ENCODE measurements at regions not wholly inside any gene's neighbourhood (a gene's known extent, or its start where the extent isn't known, plus 50 kb on each side); places are given as distances from the start of the nearest gene placed in this dataset.

DNA sequence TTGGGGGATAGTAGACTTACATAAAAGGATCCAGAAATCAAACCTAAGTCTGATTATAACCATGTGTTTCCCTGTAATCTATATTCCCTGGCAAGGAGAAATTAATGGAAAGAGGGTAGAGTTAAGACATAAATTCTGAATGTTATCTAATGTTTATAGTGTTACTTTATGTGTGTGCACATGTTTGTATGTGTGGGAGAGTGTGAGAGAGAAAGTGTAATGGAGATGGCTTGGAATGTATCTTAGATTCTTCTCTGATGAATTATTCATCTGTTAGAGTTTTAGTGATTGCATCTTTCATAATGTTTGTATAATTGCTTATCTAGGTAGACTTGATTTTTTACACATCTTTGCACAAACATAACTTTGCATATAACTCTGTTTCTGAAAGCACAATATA lies 490.9 kb downstream of the FLRT2 start:
- DNase-seq (ENCODE audit: low read depth, low spot score) = no peak

DNA sequence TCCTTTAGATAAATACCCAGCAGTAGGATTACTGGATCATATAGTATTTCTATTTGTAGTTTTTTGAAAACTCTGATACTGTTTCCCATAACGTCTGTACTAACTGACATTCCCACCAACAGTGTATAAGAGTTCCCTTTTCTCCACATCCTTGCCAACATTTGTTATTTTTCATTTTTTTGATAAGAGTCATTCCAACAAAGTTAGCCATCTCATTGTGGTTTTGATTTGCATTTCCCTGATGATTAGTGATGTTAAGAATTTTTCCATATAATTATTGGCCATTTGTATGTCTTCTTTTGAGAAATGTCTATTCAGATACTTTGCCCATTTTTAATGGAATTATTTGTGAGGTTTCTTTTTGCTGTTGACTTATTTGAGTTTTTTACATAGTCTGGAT lies 486.0 kb downstream of the FLRT2 start:
- peak; percentile 13 for DNase-seq (ENCODE audit: low read depth, low spot score)

DNA sequence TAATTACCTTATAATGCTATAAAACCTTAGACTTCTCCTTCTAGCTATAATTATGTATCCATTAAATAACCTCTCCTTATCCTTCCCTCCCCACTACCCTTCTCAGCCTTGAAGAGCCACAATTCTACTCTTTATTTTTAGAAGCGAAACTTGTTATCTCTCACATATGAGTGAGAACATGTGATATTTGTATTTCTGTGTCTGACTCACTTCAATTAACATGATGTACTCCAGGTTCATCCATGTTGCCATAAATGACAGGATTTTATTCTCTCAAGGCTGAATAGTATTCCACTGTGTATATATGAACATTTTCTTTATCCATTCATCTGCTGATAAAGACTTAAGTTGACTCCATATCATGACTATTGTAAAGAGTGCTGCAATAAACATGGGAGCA lies 485.6 kb downstream of the FLRT2 start:
- no peak for DNase-seq (ENCODE audit: low read depth, low spot score)

DNA sequence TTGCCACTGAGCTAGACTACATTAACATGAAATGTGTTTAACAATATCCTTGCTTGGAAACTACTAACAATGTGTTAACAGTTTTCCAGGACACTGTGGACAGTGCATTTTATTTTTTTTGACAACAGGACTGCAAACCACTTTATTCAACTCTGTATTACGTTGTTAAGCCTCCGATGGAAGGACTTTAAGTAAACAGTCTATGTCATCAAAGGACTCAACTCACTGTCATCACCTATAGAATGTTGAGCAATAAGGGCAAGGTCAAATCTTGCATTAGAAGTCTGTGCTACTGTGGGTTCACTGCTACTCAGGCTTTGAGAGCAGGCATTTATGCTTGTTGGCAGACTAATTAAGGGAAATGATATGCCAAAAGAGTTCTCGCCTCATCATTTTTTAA lies 483.7 kb downstream of the FLRT2 start:
- no peak for DNase-seq (ENCODE audit: low read depth, low spot score)

DNA sequence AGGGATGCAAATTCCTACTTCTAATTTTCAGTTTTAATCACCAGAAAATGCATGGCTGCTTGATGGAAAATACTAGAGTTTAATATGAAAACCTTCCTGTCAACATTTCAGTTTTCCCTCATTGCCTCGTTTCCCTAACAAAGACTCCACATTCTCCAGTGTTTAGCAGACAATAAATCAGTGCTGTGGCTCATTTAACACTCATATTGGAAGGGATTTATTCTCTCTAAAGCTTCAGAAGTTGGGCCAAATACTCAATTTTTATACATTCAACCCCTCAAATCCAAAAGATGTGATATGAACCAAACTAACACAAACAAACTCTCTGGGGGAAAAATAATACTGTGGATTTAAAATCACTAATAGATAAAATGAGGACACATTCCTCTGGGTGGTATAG lies 482.5 kb downstream of the FLRT2 start:
- DNase-seq (ENCODE audit: low read depth, low spot score) = no peak

DNA sequence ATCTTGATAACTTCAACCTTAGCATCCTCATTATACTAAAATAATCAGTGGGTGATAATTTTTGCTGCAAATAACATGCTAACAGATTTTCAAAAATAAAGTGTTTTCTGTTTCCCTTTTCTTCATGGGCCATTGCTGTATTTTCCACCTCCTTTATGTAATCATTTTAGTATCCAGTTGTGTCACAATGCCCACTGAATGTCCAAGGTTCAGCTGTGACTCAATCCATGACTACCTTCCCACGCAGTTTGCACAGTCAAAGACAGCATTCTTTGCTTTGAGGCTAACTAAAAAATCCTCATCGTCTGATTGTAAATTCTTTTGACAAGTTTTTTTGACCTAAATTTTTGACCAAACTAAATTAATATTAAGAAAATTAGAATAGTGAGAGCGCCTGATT lies 474.1 kb downstream of the FLRT2 start:
- DNase-seq (ENCODE audit: low read depth, low spot score) = peak; percentile 13

DNA sequence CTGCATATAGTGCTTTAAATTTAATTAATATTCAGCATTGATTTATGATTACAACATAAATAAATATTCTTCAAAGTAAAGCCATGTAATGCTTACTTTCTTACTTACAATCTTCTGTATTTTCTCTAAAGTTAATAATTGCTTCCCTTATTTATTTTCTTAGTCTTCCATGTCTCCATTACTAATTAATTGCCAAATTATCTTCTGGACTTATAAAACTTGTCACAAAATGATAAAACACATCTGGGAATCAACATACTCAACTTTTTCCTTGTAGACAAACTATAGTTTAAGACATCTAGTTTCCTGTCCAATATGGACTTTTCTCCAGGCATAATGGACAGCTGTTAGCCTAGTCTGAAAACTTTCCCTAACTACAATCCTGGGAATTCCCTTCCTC lies 466.6 kb downstream of the FLRT2 start:
- no peak for DNase-seq (ENCODE audit: low read depth, low spot score)

DNA sequence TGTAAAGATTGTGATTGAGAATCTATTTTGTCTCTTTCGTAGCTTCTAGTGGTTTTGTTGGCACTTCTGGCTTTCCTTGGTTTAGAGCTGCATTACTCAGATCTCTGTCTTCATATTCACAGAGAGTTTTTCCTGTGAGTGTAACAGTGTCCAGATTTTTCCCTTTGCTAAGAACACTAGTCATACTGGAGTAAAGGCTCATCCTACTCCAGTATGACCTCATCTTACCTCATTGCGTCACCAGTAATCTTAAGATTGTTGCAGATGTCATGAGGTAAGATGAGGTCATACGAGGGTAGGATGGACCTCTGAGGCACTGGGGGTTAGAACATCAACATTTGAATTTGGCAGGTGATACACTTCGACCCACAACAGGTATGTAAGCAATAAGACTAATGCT lies 461.2 kb downstream of the FLRT2 start:
- peak; percentile 1 for DNase-seq (ENCODE audit: low read depth, low spot score)

DNA sequence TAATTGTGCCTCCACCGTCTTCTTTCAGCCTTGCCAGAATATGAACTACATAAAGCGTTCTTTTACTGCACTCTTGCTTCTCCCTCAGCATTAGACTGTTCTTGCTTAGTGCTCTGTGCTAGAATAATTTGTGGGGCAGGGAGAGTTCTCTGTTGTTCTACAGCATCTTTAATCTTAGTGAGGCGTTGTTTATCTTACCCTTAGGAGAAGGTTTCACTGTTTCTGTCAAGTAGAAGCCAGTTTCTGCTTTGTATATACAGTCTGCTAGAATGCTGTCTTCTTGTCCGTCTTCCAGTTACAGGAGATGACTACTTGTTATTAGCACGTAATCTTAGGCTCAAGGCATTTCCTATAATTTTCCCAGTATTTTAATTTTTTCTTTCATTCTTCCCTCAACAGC lies 458.0 kb downstream of the FLRT2 start:
- DNase-seq (ENCODE audit: low read depth, low spot score) = no peak

DNA sequence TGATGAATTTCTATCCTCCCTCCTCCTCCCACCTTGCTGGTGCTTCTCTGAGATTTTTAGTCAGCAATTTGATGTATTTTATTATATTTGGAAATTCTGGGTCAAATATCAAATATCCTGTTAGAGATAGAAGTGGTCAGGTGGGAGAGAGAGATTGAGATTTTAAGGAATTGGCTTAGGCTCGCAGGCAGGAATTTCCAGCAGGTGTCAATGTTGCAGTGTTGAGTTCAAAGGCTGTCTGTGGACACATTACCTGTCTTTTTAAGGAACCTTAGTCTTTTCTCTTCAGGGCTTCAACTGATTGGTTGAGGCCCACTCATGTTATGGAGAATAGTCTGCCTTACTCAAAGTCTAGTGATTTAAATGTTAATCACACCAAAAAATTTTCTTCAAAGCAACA lies 457.3 kb downstream of the FLRT2 start:
- no peak for DNase-seq (ENCODE audit: low read depth, low spot score)

DNA sequence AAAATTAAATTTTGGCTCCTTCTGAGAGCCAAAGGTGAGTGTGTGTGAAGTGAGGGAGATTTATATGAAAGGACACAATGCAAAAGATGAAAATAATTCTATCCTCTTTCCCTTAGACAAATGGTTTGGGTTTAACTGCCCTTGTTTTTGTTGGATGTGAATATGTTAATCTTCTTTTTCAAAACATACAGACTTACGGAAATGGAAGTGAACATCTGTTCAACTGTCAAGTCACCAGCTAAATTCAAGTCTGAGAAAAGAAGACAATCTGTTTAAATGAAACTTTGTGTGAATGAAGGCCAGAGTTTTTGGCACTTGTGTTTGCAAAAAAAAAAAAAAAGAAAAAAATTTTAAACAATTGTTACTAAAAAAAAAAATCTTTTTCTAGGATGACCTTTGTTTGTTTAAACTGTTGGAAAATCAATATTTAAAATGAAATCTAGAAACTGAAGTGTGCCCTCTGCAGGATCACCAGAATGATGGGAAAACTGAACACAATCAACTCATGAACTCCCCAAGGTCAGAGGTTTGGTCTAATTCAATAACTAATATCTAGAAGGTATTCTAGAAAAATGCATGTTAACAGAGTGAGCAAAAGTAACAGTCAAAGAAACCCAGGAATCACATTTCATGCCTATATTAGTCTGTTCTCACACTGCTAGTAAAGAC lies 448.8 kb downstream of the FLRT2 start:
- DNase-seq (ENCODE audit: low read depth, low spot score) = no peak

DNA sequence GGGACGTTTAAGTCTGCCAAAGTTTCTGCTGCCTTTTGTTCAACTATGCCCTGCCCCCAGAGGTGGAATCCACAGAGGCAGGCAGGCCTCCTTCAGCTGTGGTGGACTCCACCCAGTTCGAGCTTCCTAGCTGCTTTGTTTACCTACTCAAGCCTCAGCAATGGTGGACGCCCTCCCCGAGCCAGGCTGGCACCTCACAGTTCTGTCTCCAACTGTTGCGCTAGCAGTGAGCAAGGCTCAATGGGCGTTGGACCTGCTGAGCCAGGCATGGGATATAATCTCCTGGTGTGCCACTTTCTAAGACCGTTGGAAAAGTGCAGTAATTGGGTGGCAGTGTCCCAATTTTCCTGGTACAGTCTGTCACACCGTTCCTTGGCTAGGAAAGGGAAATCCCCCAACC lies 444.7 kb downstream of the FLRT2 start:
- DNase-seq (ENCODE audit: low read depth, low spot score) = no peak

DNA sequence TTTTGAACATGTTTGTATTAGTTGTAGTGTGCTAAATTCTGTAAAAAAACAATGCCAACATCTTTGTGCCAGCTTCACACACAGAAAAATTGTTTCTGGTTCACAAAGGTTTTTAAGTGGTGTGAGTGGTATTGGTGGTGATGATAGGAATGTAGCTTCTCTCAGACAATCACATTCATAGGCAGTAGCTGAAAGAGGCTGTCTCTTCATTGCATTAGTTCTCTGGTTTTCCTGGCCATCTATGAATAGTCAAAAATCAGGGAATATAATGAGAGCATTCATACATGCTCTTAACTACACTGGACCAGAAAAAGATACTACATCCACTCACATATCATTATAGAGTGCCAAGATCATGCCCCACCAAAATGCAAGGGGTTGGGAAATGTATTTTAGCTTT lies 433.5 kb downstream of the FLRT2 start:
- no peak for DNase-seq (ENCODE audit: low read depth, low spot score)

DNA sequence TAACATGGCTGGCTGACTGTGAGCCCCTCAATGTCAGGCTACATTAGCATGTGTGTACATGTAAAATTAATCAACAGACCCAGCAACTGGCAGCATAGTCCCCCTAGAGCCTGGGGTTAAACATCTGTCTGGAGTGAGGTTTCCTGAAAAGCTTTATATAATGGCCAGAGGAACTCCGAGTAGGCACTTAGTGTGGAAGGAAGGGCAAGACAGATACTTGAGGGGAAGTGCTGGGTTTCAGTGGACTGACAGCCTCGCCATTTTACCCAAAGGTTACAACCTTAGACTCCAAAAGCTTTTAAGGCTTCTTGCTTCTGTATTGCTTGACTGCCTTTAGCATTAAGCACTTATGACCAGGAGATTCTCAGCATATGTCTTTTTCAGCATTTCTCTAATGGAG lies 430.8 kb downstream of the FLRT2 start:
- no peak for DNase-seq (ENCODE audit: low read depth, low spot score)

DNA sequence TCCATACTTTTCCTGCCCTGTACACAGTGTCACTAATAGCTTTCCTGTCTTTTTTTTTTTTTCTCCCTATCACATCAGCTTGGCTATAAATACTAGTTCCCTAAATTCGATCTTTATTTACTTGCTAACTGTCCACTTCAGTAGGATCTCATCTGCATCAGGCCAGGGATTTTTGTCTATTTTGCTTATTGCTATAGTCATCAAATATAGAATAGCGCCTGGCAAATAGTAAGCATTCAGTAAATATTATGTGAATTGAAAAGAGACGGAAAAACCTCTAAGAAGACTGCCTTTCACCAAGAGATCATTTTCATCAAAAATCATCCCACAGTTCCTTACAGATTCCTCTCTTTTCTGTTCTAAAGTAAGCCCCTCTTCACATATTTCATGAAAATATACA lies 429.1 kb downstream of the FLRT2 start:
- no peak for DNase-seq (ENCODE audit: low read depth, low spot score)

DNA sequence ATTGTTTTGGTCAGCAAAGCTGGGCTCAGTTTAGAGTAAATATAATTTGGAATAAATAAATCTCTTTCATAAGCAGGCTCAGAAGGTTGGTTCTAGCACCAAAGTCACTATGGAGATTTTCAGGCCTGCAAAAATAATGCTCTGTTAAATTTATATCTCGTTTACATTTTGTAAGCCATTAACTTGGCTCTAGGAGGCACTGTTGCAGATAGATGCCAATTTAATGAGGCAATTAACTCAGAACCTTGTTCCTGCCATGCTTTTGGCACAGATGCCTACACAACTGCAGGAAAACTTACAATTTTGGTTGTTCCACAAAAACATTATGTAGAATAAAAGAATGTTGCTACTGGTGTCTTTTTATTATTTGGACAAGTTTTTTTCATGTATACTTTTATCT lies 428.1 kb downstream of the FLRT2 start:
- no peak for DNase-seq (ENCODE audit: low read depth, low spot score)

DNA sequence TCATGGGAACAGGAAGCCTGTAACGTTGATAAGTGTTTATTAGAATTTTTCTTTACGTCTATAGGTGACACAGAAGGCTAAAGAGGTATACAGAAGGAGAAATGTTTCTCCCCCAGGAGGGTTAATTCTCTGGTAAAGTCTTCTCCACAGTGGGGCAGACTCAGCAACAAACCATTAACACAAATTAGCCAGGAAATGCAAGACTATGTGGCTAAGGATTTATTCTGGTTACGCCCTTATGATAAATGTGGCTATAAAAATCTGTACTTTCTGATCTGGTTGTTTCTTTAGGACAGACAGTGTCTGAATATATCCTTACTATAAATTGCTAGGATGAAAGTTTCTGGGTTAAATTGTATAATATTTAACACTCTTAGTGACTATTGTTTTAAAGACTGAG lies 423.3 kb downstream of the FLRT2 start:
- no peak for DNase-seq (ENCODE audit: low read depth, low spot score)

DNA sequence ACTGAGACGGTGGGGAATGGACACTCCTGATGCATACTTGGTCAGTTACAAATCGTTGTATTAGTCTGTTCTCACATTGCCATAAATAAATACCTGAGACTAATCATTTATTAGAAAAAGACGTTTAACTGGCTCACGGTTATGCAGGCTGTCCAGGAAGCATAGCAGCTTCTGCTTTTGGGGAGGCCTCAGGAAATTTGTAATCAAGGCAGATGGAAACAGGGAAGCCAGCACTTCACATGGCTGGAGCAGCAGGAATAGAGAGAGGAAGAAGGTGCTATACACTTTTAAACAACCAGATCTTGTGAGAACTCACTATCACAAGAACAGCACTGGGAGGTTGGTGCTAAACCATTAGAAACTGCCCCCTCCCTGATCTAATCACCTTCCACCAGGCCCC lies 418.2 kb downstream of the FLRT2 start:
- DNase-seq (ENCODE audit: low read depth, low spot score) = no peak

DNA sequence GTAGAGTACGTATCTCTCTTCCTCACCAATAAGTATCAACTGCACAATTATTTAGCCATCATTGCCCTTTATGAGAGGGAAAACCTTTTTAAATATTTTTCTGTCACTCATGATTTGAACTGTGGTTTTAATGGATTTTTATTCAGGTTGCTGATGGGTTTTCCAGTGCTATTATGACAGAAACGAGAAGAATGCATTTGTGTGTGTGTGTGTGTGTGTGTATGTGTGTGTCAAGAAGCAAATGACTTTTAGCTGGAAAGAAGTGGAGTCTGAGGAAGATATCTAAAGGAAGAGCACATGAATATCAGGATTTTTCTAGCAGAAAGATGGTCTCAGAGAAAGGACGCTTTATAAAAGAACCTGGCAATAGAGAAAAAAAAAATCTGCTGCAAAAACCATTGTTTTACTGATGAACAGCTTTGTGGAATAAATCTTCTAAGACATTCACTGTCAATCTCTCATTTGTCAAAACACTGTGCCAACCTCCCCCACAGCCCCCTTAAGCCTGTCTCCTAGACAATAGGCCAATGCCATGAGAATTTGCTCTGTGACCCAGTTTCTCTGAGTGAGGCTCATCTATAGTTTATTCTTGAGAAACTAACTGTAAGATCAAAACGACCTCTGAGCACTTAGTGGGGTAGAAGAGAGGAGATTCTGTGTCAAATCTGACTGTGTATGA lies 417.7 kb downstream of the FLRT2 start:
- no peak for DNase-seq (ENCODE audit: low read depth, low spot score)

DNA sequence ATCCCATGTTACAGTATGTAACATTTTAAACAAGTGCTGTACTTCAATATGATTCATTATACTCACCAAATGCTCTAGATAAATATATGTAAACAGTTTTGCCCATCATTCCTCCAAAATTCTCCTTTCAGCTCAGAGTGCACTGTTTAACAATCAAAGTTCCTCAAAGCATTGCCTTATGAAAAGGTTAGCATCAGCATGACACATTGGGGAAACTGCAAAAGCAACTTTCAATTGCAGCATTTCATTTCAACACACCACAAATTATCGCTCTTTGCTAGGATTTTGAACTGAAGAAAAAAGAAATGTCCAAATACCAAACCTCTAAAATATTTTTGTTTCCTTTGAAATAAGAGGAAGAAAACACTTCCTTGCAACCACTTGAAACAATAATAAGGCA lies 413.2 kb downstream of the FLRT2 start:
- no peak for DNase-seq (ENCODE audit: low read depth, low spot score)

DNA sequence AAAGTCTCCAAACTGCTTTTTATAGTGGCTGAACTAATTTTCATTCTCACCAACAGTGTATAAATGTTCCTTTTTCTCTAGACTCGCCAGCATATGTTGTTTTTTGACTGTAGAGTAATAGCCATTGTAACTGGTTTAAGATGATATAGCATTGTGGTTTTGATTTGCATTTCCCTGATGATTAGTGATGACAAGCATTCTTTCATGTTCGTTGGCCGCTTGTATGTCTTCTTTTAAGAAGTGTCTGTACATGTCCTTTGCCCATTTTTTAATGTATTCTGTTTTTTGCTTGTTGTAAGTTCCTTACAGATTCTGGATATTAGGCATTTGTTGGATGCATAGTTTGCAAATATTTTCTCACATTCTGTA lies 404.9 kb downstream of the FLRT2 start:
- no peak for DNase-seq (ENCODE audit: low read depth, low spot score)

DNA sequence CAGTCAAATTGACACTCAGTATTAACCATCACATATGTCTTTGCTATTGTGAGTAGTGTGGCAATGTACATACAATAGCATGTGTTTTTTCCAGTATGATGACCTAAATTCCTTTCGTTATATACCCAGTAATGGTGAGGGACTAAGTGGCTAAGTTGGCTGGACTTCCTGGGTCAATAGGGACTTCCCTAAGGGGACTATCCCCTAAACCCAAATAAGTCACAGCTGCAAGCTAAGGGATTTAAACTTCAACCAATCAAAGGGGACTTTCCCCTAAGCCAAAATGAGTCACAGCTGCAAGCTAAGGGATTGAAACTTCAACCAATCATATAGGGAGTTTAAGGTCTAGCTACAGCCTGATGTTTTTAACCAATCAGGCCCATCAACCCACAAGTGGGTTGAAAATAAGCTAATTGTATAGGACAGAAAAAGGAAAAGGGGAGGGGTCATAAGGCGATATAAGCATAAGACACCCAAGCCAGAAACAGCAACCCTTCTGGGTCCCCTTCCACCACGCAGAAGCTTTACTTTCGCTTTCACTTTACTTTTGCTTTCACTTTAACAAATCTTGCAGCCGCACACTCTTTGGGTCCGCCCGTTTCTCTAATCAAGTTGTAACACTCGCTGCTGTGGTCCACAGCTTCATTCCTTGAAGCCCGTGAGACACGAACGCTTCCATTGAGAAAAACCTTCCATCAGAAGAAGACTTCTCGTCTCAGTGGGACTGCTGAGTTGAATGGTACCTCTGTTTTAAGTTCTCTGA lies 404.4 kb downstream of the FLRT2 start:
- peak; percentile 11 for DNase-seq (ENCODE audit: low read depth, low spot score)

DNA sequence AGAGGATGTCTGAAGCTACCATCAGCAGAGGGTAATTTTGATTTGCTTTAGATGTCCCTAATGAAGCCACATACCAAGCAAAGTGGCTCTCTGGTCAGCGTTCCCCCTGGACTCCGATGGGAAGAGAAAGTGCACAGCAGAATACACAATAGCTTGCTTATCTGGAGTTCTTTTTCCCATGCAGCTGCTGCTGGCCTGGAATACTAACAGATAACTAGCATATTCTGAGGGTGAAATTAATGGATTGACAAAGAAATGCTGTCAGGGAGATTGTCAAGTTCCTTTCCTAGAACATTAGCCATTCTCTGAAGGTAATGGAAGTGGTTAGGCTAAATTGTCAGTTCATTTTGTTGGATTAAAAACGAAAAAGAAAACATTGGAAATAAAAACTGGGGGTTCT lies 391.3 kb downstream of the FLRT2 start:
- no peak for DNase-seq (ENCODE audit: low read depth, low spot score)

Data from astrocyte of the hippocampus (primary cell).